ENCODE measurements at regions not wholly inside any gene's neighbourhood (a gene's known extent, or its start where the extent isn't known, plus 50 kb on each side); places are given as distances from the start of the nearest gene placed in this dataset.

DNA sequence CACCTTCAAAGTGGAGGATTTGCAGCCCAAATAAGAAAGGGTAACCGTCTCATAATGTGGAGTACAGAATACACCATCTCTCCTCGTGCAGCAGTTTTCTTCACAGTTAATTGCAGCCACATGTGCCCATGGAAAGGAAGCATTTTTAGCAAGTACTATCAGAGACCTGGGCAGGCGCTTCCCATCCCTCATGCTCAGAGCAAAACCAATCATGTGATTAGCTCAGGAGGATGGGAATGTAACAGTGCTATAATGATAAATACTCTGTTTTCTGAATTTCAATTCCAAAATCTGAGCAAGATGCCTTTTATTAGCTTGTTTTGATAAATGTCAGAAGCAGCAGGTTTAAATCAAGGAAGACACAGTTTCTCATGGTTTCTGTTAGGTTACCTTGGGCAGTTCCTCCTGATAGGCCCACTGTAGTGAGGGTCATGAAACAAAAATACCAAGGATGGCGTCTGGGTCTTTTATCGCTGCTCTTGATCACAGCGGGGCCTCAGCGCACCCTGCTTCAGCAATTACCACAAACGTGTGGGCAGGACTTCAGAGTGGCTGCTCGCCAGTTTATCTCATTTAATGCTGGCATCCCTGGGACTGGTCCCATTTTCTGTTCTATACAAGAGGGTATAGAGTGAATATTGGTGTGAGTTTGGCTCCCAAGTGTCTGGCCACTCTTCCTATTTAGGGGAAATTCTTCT is 92.6 kb upstream of the VGLL4 start:
- TF ChIP-seq CTCF (IDR thresholded peaks at IDR 0.05; ENCODE audit: poor library complexity, severe bottlenecking) (no peak), REST (IDR thresholded peaks at IDR 0.05; ENCODE audit: borderline replicate concordance) (no peak)

Measured in neural cell (in vitro differentiated cells).